ENCODE measurements at regions not wholly inside any gene's neighbourhood (a gene's known extent, or its start where the extent isn't known, plus 50 kb on each side); places are given as distances from the start of the nearest gene placed in this dataset.

DNA sequence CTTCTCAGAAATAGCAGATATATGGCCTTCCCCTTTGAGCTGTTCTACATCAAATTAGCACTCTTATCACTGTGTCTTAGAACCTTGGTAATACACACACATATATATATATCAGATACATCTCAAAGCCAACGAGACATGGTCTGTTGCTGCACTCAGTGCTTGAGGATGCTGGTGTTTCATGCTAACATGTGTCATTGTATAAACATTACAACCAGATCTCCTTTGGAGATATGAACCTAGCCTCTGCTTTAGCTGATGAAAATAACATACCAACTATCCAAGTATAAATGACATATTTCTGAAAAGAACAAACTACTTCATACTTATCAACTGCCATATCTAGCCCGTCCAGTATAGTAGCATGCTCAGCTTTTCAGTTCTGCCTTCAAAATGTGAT, 226.7 kb upstream of the HNRNPA3 start:
- no peak overlapping the region for H3K4me3 ChIP-seq (ENCODE audit: control insufficient read depth in 1 of 7, extremely low read depth in 1 of 7, insufficient read depth in 4 of 7, low read depth in 2 of 7, low read length in 6 of 7)
- POLR2A ChIA-PET = no interaction called here
- no peaks in the 10 kb centered on the region for H3K36me3 ChIP-seq (ENCODE audit: control insufficient read depth in 4 of 4, insufficient read depth in 4 of 4, low read length in 3 of 4)
- no peak overlapping the region for H3K27ac ChIP-seq (ENCODE audit: insufficient read depth in 1 of 2, low read depth in 1 of 2, low read length in 2 of 2, poor library complexity in 1 of 2, severe bottlenecking in 2 of 2)
- no CpG with 5 or more reads among the region's 2 CpGs for WGBS (ENCODE audit: insufficient coverage)
- no peaks in the 10 kb centered on the region for H3K27me3 ChIP-seq (replicated peaks in 2 of 5; ENCODE audit: control insufficient read depth in 4 of 5, insufficient read depth in 5 of 5, low read length in 4 of 5)
- CTCF ChIA-PET = no interaction called here
- DNase-seq = no peak
- H3K9me3 ChIP-seq (ENCODE audit: control extremely low read depth in 1 of 5, control insufficient read depth in 4 of 5, insufficient read depth in 2 of 5, low read depth in 1 of 5, low read length in 4 of 5) = no peaks in the 10 kb centered on the region
- H3K4me1 ChIP-seq (ENCODE audit: control extremely low read depth in 1 of 4, control insufficient read depth in 4 of 4, insufficient read depth in 4 of 4, low read length in 3 of 4) = peaks cover 0 to 11% (median 2%) of the 10 kb centered on the region in 4 experiments

DNA sequence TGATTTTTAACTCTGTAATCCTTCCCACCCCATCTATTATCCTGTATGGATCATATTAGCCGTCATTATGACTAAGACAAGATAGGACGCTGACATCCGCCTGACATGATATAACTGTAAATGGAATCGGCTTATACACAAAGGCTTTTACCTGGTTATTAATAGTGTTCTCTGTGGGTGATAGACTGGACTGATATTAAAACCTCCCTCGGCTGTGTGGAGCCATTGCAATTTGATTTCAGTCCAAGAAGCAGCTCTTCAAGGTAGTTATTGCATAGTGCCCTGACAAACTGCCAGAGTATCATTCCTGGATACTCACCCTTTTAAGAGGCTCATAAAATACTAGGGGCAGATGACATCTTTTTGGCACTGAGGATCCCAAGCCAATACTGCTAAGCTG, 226.1 kb upstream of the HNRNPA3 start:
- DNase-seq = no peak
- Histone ChIP-seq H3K4me1 (ENCODE audit: control extremely low read depth in 1 of 4, control insufficient read depth in 4 of 4, insufficient read depth in 4 of 4, low read length in 3 of 4) (peaks cover 0 to 15% (median 3%) of the 10 kb centered on the region in 4 experiments), H3K4me3 (ENCODE audit: control insufficient read depth in 1 of 7, extremely low read depth in 1 of 7, insufficient read depth in 4 of 7, low read depth in 2 of 7, low read length in 6 of 7) (no peak overlapping the region), H3K36me3 (ENCODE audit: control insufficient read depth in 4 of 4, insufficient read depth in 4 of 4, low read length in 3 of 4) (no peaks in the 10 kb centered on the region), H3K27me3 (replicated peaks in 2 of 5; ENCODE audit: control insufficient read depth in 4 of 5, insufficient read depth in 5 of 5, low read length in 4 of 5) (no peaks in the 10 kb centered on the region), H3K27ac (ENCODE audit: insufficient read depth in 1 of 2, low read depth in 1 of 2, low read length in 2 of 2, poor library complexity in 1 of 2, severe bottlenecking in 2 of 2) (no peak overlapping the region), H3K9me3 (ENCODE audit: control extremely low read depth in 1 of 5, control insufficient read depth in 4 of 5, insufficient read depth in 2 of 5, low read depth in 1 of 5, low read length in 4 of 5) (no peaks in the 10 kb centered on the region)
- ChIA-PET CTCF (no interaction called here), POLR2A (no interaction called here)
- 95% methylated on average over 5 of the region's 5 CpGs for WGBS (ENCODE audit: insufficient coverage)

GRCh38 chr2:176991411-176991810, 221.2 kb upstream of the HNRNPA3 start:
- Histone ChIP-seq H3K4me3 (ENCODE audit: control insufficient read depth in 1 of 7, extremely low read depth in 1 of 7, insufficient read depth in 4 of 7, low read depth in 2 of 7, low read length in 6 of 7) (no peak overlapping the region), H3K9me3 (ENCODE audit: control extremely low read depth in 1 of 5, control insufficient read depth in 4 of 5, insufficient read depth in 2 of 5, low read depth in 1 of 5, low read length in 4 of 5) (no peaks in the 10 kb centered on the region), H3K27me3 (replicated peaks in 2 of 5; ENCODE audit: control insufficient read depth in 4 of 5, insufficient read depth in 5 of 5, low read length in 4 of 5) (no peaks in the 10 kb centered on the region), H3K36me3 (ENCODE audit: control insufficient read depth in 4 of 4, insufficient read depth in 4 of 4, low read length in 3 of 4) (no peaks in the 10 kb centered on the region), H3K27ac (ENCODE audit: insufficient read depth in 1 of 2, low read depth in 1 of 2, low read length in 2 of 2, poor library complexity in 1 of 2, severe bottlenecking in 2 of 2) (no peak overlapping the region), H3K4me1 (ENCODE audit: control extremely low read depth in 1 of 4, control insufficient read depth in 4 of 4, insufficient read depth in 4 of 4, low read length in 3 of 4) (peaks cover 0 to 31% (median 16%) of the 10 kb centered on the region in 4 experiments)
- ChIA-PET CTCF (interaction anchor here (1.4 to 2.5 kb wide), 2 partner anchors 8 to 17 kb away, joined by 3 to 5 read pairs; no protein-coding TSS in a partner anchor), POLR2A (no interaction called here)
- WGBS (ENCODE audit: insufficient coverage) = 0% methylated on average over 1 of the region's 1 CpG
- peak; percentile 74 to 96 (median 92) for DNase-seq

DNA sequence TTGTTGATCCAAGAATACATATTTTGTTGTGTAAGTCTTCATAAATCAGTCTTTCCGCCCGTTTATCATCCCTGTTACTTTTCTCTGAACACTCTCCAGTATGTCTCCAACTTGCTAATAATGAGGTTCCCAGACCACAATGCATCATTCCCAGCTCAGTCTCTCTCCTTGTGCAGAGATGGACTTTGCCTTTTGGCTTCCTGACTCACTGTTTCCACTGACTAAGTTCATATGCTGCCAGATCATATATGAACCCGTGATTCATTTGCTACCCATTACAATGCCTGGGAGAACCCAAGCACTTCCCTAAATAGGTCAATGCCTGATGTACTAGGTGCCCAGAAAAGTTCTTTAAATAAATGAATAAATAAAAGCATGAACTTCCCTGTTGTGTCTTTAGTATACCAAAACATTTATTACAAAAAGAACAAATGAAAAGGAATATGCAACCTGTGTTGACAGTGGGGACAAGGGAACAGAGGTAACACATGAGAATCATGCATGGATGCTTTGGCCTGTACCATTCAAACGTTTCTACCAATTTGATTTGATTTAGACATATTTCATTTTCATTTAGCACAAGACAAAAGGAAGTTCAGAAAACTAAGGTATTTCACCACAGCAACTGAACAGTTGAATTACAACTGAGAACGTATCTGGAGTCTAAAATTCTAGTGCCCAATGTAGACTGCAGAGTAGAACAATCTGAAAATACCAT, 215.4 kb upstream of the HNRNPA3 start:
- ChIA-PET CTCF (interaction anchor here (1.2 to 1.5 kb wide), 2 partner anchors 25 to 151 kb away, joined by 4 to 5 read pairs; no protein-coding TSS in a partner anchor), POLR2A (no interaction called here)
- 10% methylated on average over 2 of the region's 5 CpGs for WGBS (ENCODE audit: insufficient coverage)
- H3K4me3 ChIP-seq (ENCODE audit: control insufficient read depth in 1 of 7, extremely low read depth in 1 of 7, insufficient read depth in 4 of 7, low read depth in 2 of 7, low read length in 6 of 7) = peak overlapping the region in 3 of 7 experiments; percentile 6 to 20 (median 11)
- peak overlapping the region in 1 of 2 experiments; percentile 49 for H3K27ac ChIP-seq (ENCODE audit: insufficient read depth in 1 of 2, low read depth in 1 of 2, low read length in 2 of 2, poor library complexity in 1 of 2, severe bottlenecking in 2 of 2)
- no peaks in the 10 kb centered on the region for H3K27me3 ChIP-seq (replicated peaks in 2 of 5; ENCODE audit: control insufficient read depth in 4 of 5, insufficient read depth in 5 of 5, low read length in 4 of 5)
- H3K9me3 ChIP-seq (ENCODE audit: control extremely low read depth in 1 of 5, control insufficient read depth in 4 of 5, insufficient read depth in 2 of 5, low read depth in 1 of 5, low read length in 4 of 5) = no peaks in the 10 kb centered on the region
- H3K4me1 ChIP-seq (ENCODE audit: control extremely low read depth in 1 of 4, control insufficient read depth in 4 of 4, insufficient read depth in 4 of 4, low read length in 3 of 4) = peaks cover 34 to 69% (median 59%) of the 10 kb centered on the region in 4 experiments
- no peaks in the 10 kb centered on the region for H3K36me3 ChIP-seq (ENCODE audit: control insufficient read depth in 4 of 4, insufficient read depth in 4 of 4, low read length in 3 of 4)
- DNase-seq = peak in 2 of 3 donors; percentile 72 to 80

DNA sequence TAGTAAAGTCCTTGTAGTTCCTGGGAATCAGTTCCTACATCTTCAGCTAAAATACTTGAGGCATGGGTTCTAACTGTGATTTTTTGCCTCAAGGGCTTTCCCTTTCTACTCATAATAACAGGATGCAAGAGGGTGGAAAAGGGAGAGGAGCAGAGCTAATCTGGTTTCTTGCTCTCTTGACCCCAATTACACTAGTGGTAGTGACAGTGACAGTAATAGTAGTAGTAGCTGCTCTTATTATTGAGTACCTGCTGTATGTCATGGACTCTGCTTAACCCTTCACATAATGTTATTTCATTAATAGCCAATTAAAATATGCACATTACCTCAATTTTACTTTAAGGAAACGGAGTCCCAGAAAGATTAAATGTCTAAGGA, 214.8 kb upstream of the HNRNPA3 start:
- Histone ChIP-seq H3K4me3 (ENCODE audit: control insufficient read depth in 1 of 7, extremely low read depth in 1 of 7, insufficient read depth in 4 of 7, low read depth in 2 of 7, low read length in 6 of 7) (peak overlapping the region in 3 of 7 experiments; percentile 6 to 20 (median 11)), H3K4me1 (ENCODE audit: control extremely low read depth in 1 of 4, control insufficient read depth in 4 of 4, insufficient read depth in 4 of 4, low read length in 3 of 4) (peaks cover 34 to 69% (median 59%) of the 10 kb centered on the region in 4 experiments), H3K36me3 (ENCODE audit: control insufficient read depth in 4 of 4, insufficient read depth in 4 of 4, low read length in 3 of 4) (no peaks in the 10 kb centered on the region), H3K27me3 (replicated peaks in 2 of 5; ENCODE audit: control insufficient read depth in 4 of 5, insufficient read depth in 5 of 5, low read length in 4 of 5) (no peaks in the 10 kb centered on the region), H3K27ac (ENCODE audit: insufficient read depth in 1 of 2, low read depth in 1 of 2, low read length in 2 of 2, poor library complexity in 1 of 2, severe bottlenecking in 2 of 2) (peak overlapping the region in 1 of 2 experiments; percentile 49), H3K9me3 (ENCODE audit: control extremely low read depth in 1 of 5, control insufficient read depth in 4 of 5, insufficient read depth in 2 of 5, low read depth in 1 of 5, low read length in 4 of 5) (no peaks in the 10 kb centered on the region)
- CTCF ChIA-PET = interaction anchor here (1.2 to 1.5 kb wide), 2 partner anchors 25 to 151 kb away, joined by 4 to 5 read pairs; no protein-coding TSS in a partner anchor
- WGBS (ENCODE audit: insufficient coverage) = 94% methylated on average over 1 of the region's 1 CpG
- POLR2A ChIA-PET = no interaction called here
- no peak for DNase-seq

GRCh38 chr2:176999301-176999700, 213.3 kb upstream of the HNRNPA3 start:
- ChIA-PET POLR2A (no interaction called here), CTCF (no interaction called here)
- peak; percentile 77 to 95 (median 91) for DNase-seq
- H3K4me1 ChIP-seq (ENCODE audit: control extremely low read depth in 1 of 4, control insufficient read depth in 4 of 4, insufficient read depth in 4 of 4, low read length in 3 of 4) = peaks cover 34 to 69% (median 59%) of the 10 kb centered on the region in 4 experiments
- H3K9me3 ChIP-seq (ENCODE audit: control extremely low read depth in 1 of 5, control insufficient read depth in 4 of 5, insufficient read depth in 2 of 5, low read depth in 1 of 5, low read length in 4 of 5) = no peaks in the 10 kb centered on the region
- no CpG with 5 or more reads among the region's 1 CpG for WGBS (ENCODE audit: insufficient coverage)
- H3K36me3 ChIP-seq (ENCODE audit: control insufficient read depth in 4 of 4, insufficient read depth in 4 of 4, low read length in 3 of 4) = no peaks in the 10 kb centered on the region
- peak overlapping the region in 5 of 7 experiments; percentile 15 to 54 (median 25) for H3K4me3 ChIP-seq (ENCODE audit: control insufficient read depth in 1 of 7, extremely low read depth in 1 of 7, insufficient read depth in 4 of 7, low read depth in 2 of 7, low read length in 6 of 7)
- H3K27ac ChIP-seq (ENCODE audit: insufficient read depth in 1 of 2, low read depth in 1 of 2, low read length in 2 of 2, poor library complexity in 1 of 2, severe bottlenecking in 2 of 2) = peak overlapping the region; percentile 48 to 59
- H3K27me3 ChIP-seq (replicated peaks in 2 of 5; ENCODE audit: control insufficient read depth in 4 of 5, insufficient read depth in 5 of 5, low read length in 4 of 5) = no peaks in the 10 kb centered on the region

GRCh38 chr2:177000061-177000714, 212.4 kb upstream of the HNRNPA3 start:
- peak in 2 of 3 donors; percentile 67 to 79 for DNase-seq
- H3K36me3 ChIP-seq (ENCODE audit: control insufficient read depth in 4 of 4, insufficient read depth in 4 of 4, low read length in 3 of 4) = no peaks in the 10 kb centered on the region
- POLR2A ChIA-PET = no interaction called here
- no peaks in the 10 kb centered on the region for H3K27me3 ChIP-seq (replicated peaks in 2 of 5; ENCODE audit: control insufficient read depth in 4 of 5, insufficient read depth in 5 of 5, low read length in 4 of 5)
- WGBS (ENCODE audit: insufficient coverage) = 47% methylated on average over 4 of the region's 4 CpGs
- peak overlapping the region in 1 of 2 experiments; percentile 43 for H3K27ac ChIP-seq (ENCODE audit: insufficient read depth in 1 of 2, low read depth in 1 of 2, low read length in 2 of 2, poor library complexity in 1 of 2, severe bottlenecking in 2 of 2)
- CTCF ChIA-PET = interaction anchor here (0.9 to 1.5 kb wide), 2 partner anchors 23 to 53 kb away, joined by 3 read pairs; no protein-coding TSS in a partner anchor
- H3K9me3 ChIP-seq (ENCODE audit: control extremely low read depth in 1 of 5, control insufficient read depth in 4 of 5, insufficient read depth in 2 of 5, low read depth in 1 of 5, low read length in 4 of 5) = no peaks in the 10 kb centered on the region
- peaks cover 34 to 64% (median 57%) of the 10 kb centered on the region in 4 experiments for H3K4me1 ChIP-seq (ENCODE audit: control extremely low read depth in 1 of 4, control insufficient read depth in 4 of 4, insufficient read depth in 4 of 4, low read length in 3 of 4)
- H3K4me3 ChIP-seq (ENCODE audit: control insufficient read depth in 1 of 7, extremely low read depth in 1 of 7, insufficient read depth in 4 of 7, low read depth in 2 of 7, low read length in 6 of 7) = peak overlapping the region in 4 of 7 experiments; percentile 12 to 38 (median 20)
